Body of pancreas (tissue), 4 donors: ENCODE measurements at regions not wholly inside any gene's neighbourhood (a gene's known extent, or its start where the extent isn't known, plus 50 kb on each side); places are given as distances from the start of the nearest gene placed in this dataset.

ENCODE experiments used
- POLR2A ChIP-seq, 3 donors: fragments of 450-650 bp; IDR thresholded peaks; one replicate each; pipeline ENCODE4 v1.6.1; 2016; ENCODE audit warnings: antibody characterized with exemption in 3 of 3, mild to moderate bottlenecking in 2 of 3
- TF ChIP-seq, protein P1 (sequence below), 7 experiments: fragments of 450-650 bp in 4 of 7; fragments of 200-600 bp in 3 of 7; sonication (generic) in 3 of 7; IDR thresholded peaks; one replicate each; pipeline ENCODE4 v1.5.1; 2016 to 2019; ENCODE audit warnings: antibody characterized with exemption in 7 of 7

DNA sequence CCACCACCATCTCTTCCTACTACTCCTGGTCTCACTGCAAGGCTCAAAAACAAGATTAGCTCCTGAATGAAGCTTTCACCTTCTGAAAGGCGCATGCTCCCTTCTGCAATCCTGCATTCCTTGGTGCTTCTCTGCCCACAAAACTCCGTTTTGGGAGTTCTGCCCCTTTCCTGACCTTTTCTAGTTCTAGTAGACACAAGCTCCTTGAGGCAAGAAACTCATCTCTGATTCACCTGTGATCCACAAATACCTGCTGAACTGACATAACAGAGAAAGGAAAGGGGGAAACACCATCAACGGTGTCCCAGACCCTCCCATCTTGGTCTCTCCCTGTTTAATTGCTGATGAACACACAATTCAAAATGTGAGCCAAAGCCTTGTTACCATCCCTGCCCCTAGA, 64.0 kb upstream of the EGR2 start:
- TF ChIP-seq, protein P1, sequence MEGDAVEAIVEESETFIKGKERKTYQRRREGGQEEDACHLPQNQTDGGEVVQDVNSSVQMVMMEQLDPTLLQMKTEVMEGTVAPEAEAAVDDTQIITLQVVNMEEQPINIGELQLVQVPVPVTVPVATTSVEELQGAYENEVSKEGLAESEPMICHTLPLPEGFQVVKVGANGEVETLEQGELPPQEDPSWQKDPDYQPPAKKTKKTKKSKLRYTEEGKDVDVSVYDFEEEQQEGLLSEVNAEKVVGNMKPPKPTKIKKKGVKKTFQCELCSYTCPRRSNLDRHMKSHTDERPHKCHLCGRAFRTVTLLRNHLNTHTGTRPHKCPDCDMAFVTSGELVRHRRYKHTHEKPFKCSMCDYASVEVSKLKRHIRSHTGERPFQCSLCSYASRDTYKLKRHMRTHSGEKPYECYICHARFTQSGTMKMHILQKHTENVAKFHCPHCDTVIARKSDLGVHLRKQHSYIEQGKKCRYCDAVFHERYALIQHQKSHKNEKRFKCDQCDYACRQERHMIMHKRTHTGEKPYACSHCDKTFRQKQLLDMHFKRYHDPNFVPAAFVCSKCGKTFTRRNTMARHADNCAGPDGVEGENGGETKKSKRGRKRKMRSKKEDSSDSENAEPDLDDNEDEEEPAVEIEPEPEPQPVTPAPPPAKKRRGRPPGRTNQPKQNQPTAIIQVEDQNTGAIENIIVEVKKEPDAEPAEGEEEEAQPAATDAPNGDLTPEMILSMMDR (IDR thresholded peaks at IDR 0.05) = no peak
- TF ChIP-seq POLR2A (IDR thresholded peaks at IDR 0.05) = no peak
